ENCODE measurements at regions not wholly inside any gene's neighbourhood (a gene's known extent, or its start where the extent isn't known, plus 50 kb on each side); places are given as distances from the start of the nearest gene placed in this dataset.
"Not testable (repeated sequence)": the region's sequence is repeated elsewhere in the genome, so short reads cannot be mapped to it uniquely, and the experiment has no call there.

GRCh38 chr7:25456467-25457171 is 228.3 kb upstream of the NPVF start:
- DNase-seq: no peak

- no peak for DNase-seq
These were observed 230.8 kb upstream of the NPVF start for GRCh38 chr7:25459057-25459456.

- DNase-seq: no peak
These were observed 232.1 kb upstream of the NPVF start for GRCh38 chr7:25460433-25460832.

- no peak for DNase-seq
These were observed 241.4 kb upstream of the NPVF start for GRCh38 chr7:25469669-25470068.

GRCh38 chr7:25476863-25477499 is 248.7 kb upstream of the NPVF start:
- DNase-seq: no peak

- DNase-seq: not testable (repeated sequence)
These were observed 249.9 kb upstream of the NPVF start for GRCh38 chr7:25478221-25478620.

- no peak for DNase-seq
These were observed 250.6 kb upstream of the NPVF start for GRCh38 chr7:25478925-25479324.

- no peak for DNase-seq
These were observed 253.6 kb upstream of the NPVF start for GRCh38 chr7:25481891-25482290.

- no peak for DNase-seq
These were observed 254.3 kb upstream of the NPVF start for GRCh38 chr7:25482631-25483030.

GRCh38 chr7:25485026-25485425 is 256.7 kb upstream of the NPVF start:
- no peak for DNase-seq

- DNase-seq: no peak
These were observed 258.4 kb upstream of the NPVF start for GRCh38 chr7:25486656-25487055.

- DNase-seq: no peak
These were observed 265.6 kb upstream of the NPVF start for GRCh38 chr7:25493805-25494366.

- DNase-seq: no peak
These were observed 266.6 kb upstream of the NPVF start for GRCh38 chr7:25494896-25495295.

- DNase-seq: no peak
These were observed 267.3 kb upstream of the NPVF start for GRCh38 chr7:25495342-25496250.

- DNase-seq: no peak
These were observed 268.4 kb upstream of the NPVF start for GRCh38 chr7:25496476-25497368.

GRCh38 chr7:25500393-25500921 is 272.2 kb upstream of the NPVF start:
- DNase-seq: no peak

- no peak for DNase-seq
These were observed 275.0 kb upstream of the NPVF start for GRCh38 chr7:25503306-25503705.

- no peak for DNase-seq
These were observed 283.9 kb upstream of the NPVF start for GRCh38 chr7:25512061-25512687.

GRCh38 chr7:25515633-25516275 is 287.5 kb upstream of the NPVF start:
- DNase-seq: no peak

GRCh38 chr7:25517906-25518305 is 289.6 kb upstream of the NPVF start:
- no peak for DNase-seq

GRCh38 chr7:25520017-25520416 is 291.7 kb upstream of the NPVF start:
- DNase-seq: no peak
